H9 (cell line): ENCODE measurements at regions not wholly inside any gene's neighbourhood (a gene's known extent, or its start where the extent isn't known, plus 50 kb on each side); places are given as distances from the start of the nearest gene placed in this dataset.

ENCODE experiments used
- DNase-seq: peaks from one replicate; pipeline ENCODE4 v3.0.0-alpha.2; 2017
- H2AFZ ChIP-seq: one replicate; pipeline ENCODE4 v1.6.1; 2013; ENCODE audit warnings: mild to moderate bottlenecking, low read length, control low read depth, moderate library complexity
- H2AK5ac ChIP-seq: 2 replicates; pipeline ENCODE4 v1.6.1; 2013; ENCODE audit warnings: low read length, control low read depth, mixed read lengths; ENCODE audit not compliant: insufficient read length
- H2BK120ac ChIP-seq: one replicate; pipeline ENCODE4 v1.6.1; 2013; ENCODE audit warnings: low read depth, mild to moderate bottlenecking, low read length, control low read depth, inconsistent platforms; ENCODE audit not compliant: poor library complexity, severe bottlenecking
- H2BK12ac ChIP-seq: 2 replicates; pipeline ENCODE4 v1.6.1; 2013; ENCODE audit warnings: low read length, control low read depth, mixed read lengths, low read depth; ENCODE audit not compliant: insufficient read length
- H2BK15ac ChIP-seq: 2 replicates; pipeline ENCODE4 v1.6.1; 2013; ENCODE audit warnings: low read depth, low read length, control low read depth
- H2BK20ac ChIP-seq: one replicate; pipeline ENCODE4 v1.6.1; 2013; ENCODE audit warnings: low read depth, mild to moderate bottlenecking, low read length, control low read depth, inconsistent platforms; ENCODE audit not compliant: poor library complexity, severe bottlenecking
- H2BK5ac ChIP-seq: 2 replicates; pipeline ENCODE4 v1.6.1; 2013; ENCODE audit warnings: low read length, control low read depth, mixed read lengths; ENCODE audit not compliant: insufficient read length
- H3K14ac ChIP-seq: 2 replicates; pipeline ENCODE4 v1.6.1; 2013; ENCODE audit warnings: low read length, control low read depth; ENCODE audit not compliant: insufficient read depth
- H3K18ac ChIP-seq: 2 replicates; pipeline ENCODE4 v1.6.1; 2013; ENCODE audit warnings: low read depth, mild to moderate bottlenecking, mixed read lengths, low read length, control low read depth; ENCODE audit not compliant: insufficient read length
- H3K23ac ChIP-seq: 2 replicates; pipeline ENCODE4 v1.6.1; 2013; ENCODE audit warnings: low read length, control low read depth, mixed read lengths, low read depth; ENCODE audit not compliant: insufficient read length
- H3K23me2 ChIP-seq: 2 replicates; pipeline ENCODE4 v1.6.1; 2013; ENCODE audit warnings: low read depth, mild to moderate bottlenecking, mixed read lengths, low read length, control low read depth; ENCODE audit not compliant: insufficient read length, poor library complexity, severe bottlenecking
- H3K27ac ChIP-seq: 2 replicates; pipeline ENCODE4 v1.5.1; 2013; ENCODE audit warnings: low read length, control low read depth, mixed read lengths, low read depth; ENCODE audit not compliant: insufficient read length
- H3K27me3 ChIP-seq: 2 replicates; pipeline ENCODE4 v1.6.1; 2013; ENCODE audit warnings: low read length, control low read depth, inconsistent platforms; ENCODE audit not compliant: insufficient read depth
- H3K4ac ChIP-seq: 2 replicates; pipeline ENCODE4 v1.6.1; 2013; ENCODE audit warnings: low read depth, mild to moderate bottlenecking, control low read depth, inconsistent platforms, low read length, moderate library complexity
- H3K4me1 ChIP-seq: 2 replicates; pipeline ENCODE4 v1.6.1; 2013; ENCODE audit warnings: low read length, control low read depth, inconsistent platforms; ENCODE audit not compliant: insufficient read depth
- H3K4me2 ChIP-seq: 2 replicates; pipeline ENCODE4 v1.6.1; 2013; ENCODE audit warnings: low read length, control low read depth, mixed read lengths; ENCODE audit not compliant: insufficient read length, insufficient read depth
- H3K56ac ChIP-seq: 2 replicates; pipeline ENCODE4 v1.6.1; 2013; ENCODE audit warnings: low read depth, mild to moderate bottlenecking, mixed read lengths, low read length, control low read depth; ENCODE audit not compliant: insufficient read length
- H3K79me1 ChIP-seq: 2 replicates; pipeline ENCODE4 v1.6.1; 2013; ENCODE audit warnings: low read depth, mild to moderate bottlenecking, moderate library complexity, low read length, control low read depth, inconsistent platforms; ENCODE audit not compliant: insufficient read depth, poor library complexity, severe bottlenecking
- H3K79me2 ChIP-seq: 2 replicates; pipeline ENCODE4 v1.6.1; 2013; ENCODE audit warnings: low read length, control low read depth, inconsistent platforms; ENCODE audit not compliant: insufficient read depth
- H3K9ac ChIP-seq: 2 replicates; pipeline ENCODE4 v1.6.1; 2013; ENCODE audit warnings: low read length, control low read depth, mixed read lengths; ENCODE audit not compliant: insufficient read length; ENCODE audit errors: extremely low read depth
- H3K9me3 ChIP-seq: one replicate; pipeline ENCODE4 v1.6.1; 2013; ENCODE audit warnings: low read depth, low read length, inconsistent platforms; ENCODE audit not compliant: control insufficient read depth
- H3T11ph ChIP-seq: one replicate; pipeline ENCODE4 v1.6.1; 2013; ENCODE audit warnings: mild to moderate bottlenecking, low read length, control low read depth, inconsistent platforms
- H4K20me1 ChIP-seq: one replicate; pipeline ENCODE4 v1.6.1; 2013; ENCODE audit not compliant: control insufficient read depth, insufficient read length, insufficient read depth
- H4K5ac ChIP-seq: 2 replicates; pipeline ENCODE4 v1.6.1; 2013; ENCODE audit warnings: low read depth, mild to moderate bottlenecking, mixed read lengths, low read length, control low read depth; ENCODE audit not compliant: insufficient read length
- H4K8ac ChIP-seq: replicated peaks from 2 replicates; pipeline ENCODE4 v1.6.1; 2013; ENCODE audit warnings: low read length, control low read depth, mixed read lengths, low read depth; ENCODE audit not compliant: insufficient read length
- H4K91ac ChIP-seq: 2 replicates; pipeline ENCODE4 v1.6.1; 2013; ENCODE audit warnings: low read depth, mild to moderate bottlenecking, moderate library complexity, mixed read lengths, low read length, control low read depth; ENCODE audit not compliant: insufficient read length
- H3K27ac Mint-ChIP-seq, 3 experiments: 2 replicates in 2 of 3; 3 replicates in 1 of 3; pipeline ENCODE4 v1.8.0; 2020 to 2021; ENCODE audit warnings: mixed read lengths in 3 of 3, mild to moderate bottlenecking in 1 of 3, moderate library complexity in 1 of 3
- H3K27me3 Mint-ChIP-seq: 2 replicates; pipeline ENCODE4 v1.8.0; 2021; ENCODE audit warnings: low read depth, mild to moderate bottlenecking, moderate library complexity, mixed read lengths
- H3K36me3 Mint-ChIP-seq, 3 experiments: 2 replicates in 2 of 3; 3 replicates in 1 of 3; pipeline ENCODE4 v1.8.0; 2020 to 2021; ENCODE audit warnings: low read depth in 3 of 3, mixed read lengths in 3 of 3; ENCODE audit not compliant: insufficient read depth in 1 of 3
- H3K4me1 Mint-ChIP-seq, 2 experiments: 2 replicates each; pipeline ENCODE4 v1.8.0; 2020; ENCODE audit warnings: mixed read lengths in 2 of 2
- H3K4me3 Mint-ChIP-seq, 2 experiments: 2 replicates in 1 of 2; 3 replicates in 1 of 2; pipeline ENCODE4 v1.8.0; 2020 to 2021; ENCODE audit warnings: mild to moderate bottlenecking in 2 of 2, mixed read lengths in 2 of 2, moderate library complexity in 1 of 2
- H3K9me3 Mint-ChIP-seq, 2 experiments: 2 replicates in 1 of 2; 3 replicates in 1 of 2; pipeline ENCODE4 v1.8.0; 2020; ENCODE audit warnings: mild to moderate bottlenecking in 2 of 2, mixed read lengths in 2 of 2, moderate library complexity in 1 of 2
- WGBS: extraction: QIAGEN DNeasy Blood & Tissue Kit; methylation state at CpG from one replicate; pipeline ENCODE4 v1.1.7; 2013; ENCODE audit warnings: missing lambda C conversion rate, low lambda C conversion rate, mixed read lengths; ENCODE audit not compliant: insufficient read length; ENCODE audit errors: extremely low coverage; 5-methylcytosine and 5-hydroxymethylcytosine counted together
- TF ChIP-seq, protein P1 (sequence below): fragments of 200-600 bp; sonication (generic); conservative IDR thresholded peaks from 3 replicates; pipeline ENCODE4 v1.8.0; 2021; ENCODE audit warnings: antibody characterized with exemption, mild to moderate bottlenecking

DNA sequence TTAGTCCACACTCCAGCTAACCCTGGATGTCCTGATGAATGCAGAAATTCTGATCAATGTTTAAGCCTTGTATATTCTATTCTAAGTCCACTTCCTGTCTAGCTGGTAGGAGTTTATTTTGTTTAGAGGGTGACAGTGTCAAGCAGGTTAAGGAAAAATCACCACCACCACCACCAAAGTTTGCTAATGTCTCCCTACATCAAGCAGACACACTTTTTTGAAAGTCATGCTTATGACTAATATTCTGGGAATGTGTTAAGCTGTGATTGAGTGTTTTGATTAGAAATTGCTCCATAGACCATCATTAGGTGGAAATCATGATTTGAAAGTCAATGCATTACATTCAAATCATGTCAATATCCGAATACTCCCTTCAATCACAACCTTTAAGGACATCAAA, 1530.1 kb downstream of the MAT2B start:
- Histone ChIP-seq H3K4me2 (no peak overlapping the region), H3K23me2 (no peaks in the 10 kb centered on the region), H3K79me2 (no peaks in the 10 kb centered on the region), H2BK12ac (no peak overlapping the region), H3K23ac (no peak overlapping the region), H2BK5ac (no peak overlapping the region), H3K9me3 (no peaks in the 10 kb centered on the region), H3K18ac (no peak overlapping the region), H2BK20ac (no peak overlapping the region), H2BK120ac (no peak overlapping the region), H3K9ac (no peak overlapping the region), H3K4ac (no peak overlapping the region), H3K56ac (no peak overlapping the region), H3K27me3 (no peaks in the 10 kb centered on the region), H2AFZ (no peak overlapping the region), H3K79me1 (no peaks in the 10 kb centered on the region), H3T11ph (no peak overlapping the region), H4K20me1 (no peaks in the 10 kb centered on the region), H2AK5ac (no peak overlapping the region), H4K5ac (no peak overlapping the region), H3K27ac (no peak overlapping the region), H4K8ac (no peak overlapping the region), H3K4me1 (no peaks in the 10 kb centered on the region), H2BK15ac (no peak overlapping the region), H4K91ac (no peak overlapping the region), H3K14ac (no peak overlapping the region)
- WGBS, result no CpG with 5 or more reads among the region's 1 CpG
- TF ChIP-seq, protein P1, sequence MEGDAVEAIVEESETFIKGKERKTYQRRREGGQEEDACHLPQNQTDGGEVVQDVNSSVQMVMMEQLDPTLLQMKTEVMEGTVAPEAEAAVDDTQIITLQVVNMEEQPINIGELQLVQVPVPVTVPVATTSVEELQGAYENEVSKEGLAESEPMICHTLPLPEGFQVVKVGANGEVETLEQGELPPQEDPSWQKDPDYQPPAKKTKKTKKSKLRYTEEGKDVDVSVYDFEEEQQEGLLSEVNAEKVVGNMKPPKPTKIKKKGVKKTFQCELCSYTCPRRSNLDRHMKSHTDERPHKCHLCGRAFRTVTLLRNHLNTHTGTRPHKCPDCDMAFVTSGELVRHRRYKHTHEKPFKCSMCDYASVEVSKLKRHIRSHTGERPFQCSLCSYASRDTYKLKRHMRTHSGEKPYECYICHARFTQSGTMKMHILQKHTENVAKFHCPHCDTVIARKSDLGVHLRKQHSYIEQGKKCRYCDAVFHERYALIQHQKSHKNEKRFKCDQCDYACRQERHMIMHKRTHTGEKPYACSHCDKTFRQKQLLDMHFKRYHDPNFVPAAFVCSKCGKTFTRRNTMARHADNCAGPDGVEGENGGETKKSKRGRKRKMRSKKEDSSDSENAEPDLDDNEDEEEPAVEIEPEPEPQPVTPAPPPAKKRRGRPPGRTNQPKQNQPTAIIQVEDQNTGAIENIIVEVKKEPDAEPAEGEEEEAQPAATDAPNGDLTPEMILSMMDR, result no peak
- DNase-seq, result no peak
- Mint-ChIP-seq H3K4me3 (no peak overlapping the region), H3K9me3 (no peaks in the 10 kb centered on the region; a peak in 1 of 5 replicates), H3K27ac (no peak overlapping the region), H3K4me1 (peaks cover 6 to 11% of the 10 kb centered on the region in 2 experiments), H3K27me3 (no peaks in the 10 kb centered on the region), H3K36me3 (no peaks in the 10 kb centered on the region)
